Keratinocyte (primary cell): ENCODE measurements at regions not wholly inside any gene's neighbourhood (a gene's known extent, or its start where the extent isn't known, plus 50 kb on each side); places are given as distances from the start of the nearest gene placed in this dataset.

Source experiments
- DNase-seq: peaks from one replicate; pipeline ENCODE4 v3.0.0-alpha.2; 2011; ENCODE audit warnings: low read depth, missing footprints, low spot score
- FAIRE-seq: peaks from 2 replicates; lab custom pipeline; 2011; peaks lifted over from hg19 to GRCh38; lab: Jason Lieb, UNC
- H2AFZ ChIP-seq: 2 replicates; pipeline ENCODE4 v1.6.0; 2012; ENCODE audit warnings: low read length, control low read depth, inconsistent platforms; ENCODE audit not compliant: control insufficient read depth
- H3K27ac ChIP-seq: 2 replicates; pipeline ENCODE4 v1.5.1; 2011; ENCODE audit warnings: low read length; ENCODE audit not compliant: control insufficient read depth, insufficient read depth
- H3K27me3 ChIP-seq: 3 replicates; pipeline ENCODE4 v1.6.0; 2011; ENCODE audit warnings: low read length; ENCODE audit not compliant: control insufficient read depth, insufficient read depth; ENCODE audit errors: extremely low read depth
- H3K36me3 ChIP-seq, 2 experiments: 2 replicates in 1 of 2; 3 replicates in 1 of 2; pipeline ENCODE4 v1.5.1; 2011; ENCODE audit warnings: low read length in 2 of 2, mild to moderate bottlenecking in 1 of 2; ENCODE audit not compliant: control insufficient read depth in 2 of 2, insufficient read depth in 2 of 2; ENCODE audit errors: extremely low read depth in 1 of 2
- H3K4me1 ChIP-seq: 3 replicates; pipeline ENCODE4 v1.5.1; 2011; ENCODE audit warnings: low read length; ENCODE audit not compliant: control insufficient read depth, insufficient read depth; ENCODE audit errors: extremely low read depth
- H3K4me2 ChIP-seq: 3 replicates; pipeline ENCODE4 v1.6.0; 2011; ENCODE audit warnings: low read depth, low read length; ENCODE audit not compliant: control insufficient read depth, insufficient read depth; ENCODE audit errors: extremely low read depth
- H3K4me3 ChIP-seq, 3 experiments: fragments of 200-600 bp in 1 of 3; sonication (generic) in 1 of 3; 2 replicates in 2 of 3; 3 replicates in 1 of 3; pipeline ENCODE4 v1.5.1; 2011 to 2016; ENCODE audit warnings: low read length in 3 of 3, mild to moderate bottlenecking in 3 of 3, control low read depth in 2 of 3, inconsistent platforms in 1 of 3, low read depth in 1 of 3, mixed read lengths in 1 of 3, mixed run types in 1 of 3, moderate library complexity in 1 of 3; ENCODE audit not compliant: control insufficient read depth in 2 of 3, insufficient read depth in 2 of 3; ENCODE audit errors: extremely low read depth in 1 of 3
- H3K79me2 ChIP-seq: 2 replicates; pipeline ENCODE4 v1.6.0; 2012; ENCODE audit warnings: low read length; ENCODE audit not compliant: control insufficient read depth, insufficient read depth
- H3K9ac ChIP-seq: 3 replicates; pipeline ENCODE4 v1.6.0; 2011; ENCODE audit warnings: low read length; ENCODE audit not compliant: control insufficient read depth, insufficient read depth; ENCODE audit errors: extremely low read depth
- H3K9me1 ChIP-seq: 3 replicates; pipeline ENCODE4 v1.6.0; 2011; ENCODE audit warnings: low read length; ENCODE audit not compliant: control insufficient read depth, insufficient read depth; ENCODE audit errors: extremely low read depth
- H3K9me3 ChIP-seq: 2 replicates; pipeline ENCODE4 v1.5.1; 2012; ENCODE audit warnings: low read depth, low read length; ENCODE audit not compliant: control insufficient read depth
- H4K20me1 ChIP-seq: 3 replicates; pipeline ENCODE4 v1.6.0; 2011; ENCODE audit warnings: low read length; ENCODE audit not compliant: control insufficient read depth, insufficient read depth; ENCODE audit errors: extremely low read depth
- EZH2 ChIP-seq: IDR thresholded peaks from one replicate; pipeline ENCODE4 v1.6.1; 2012; ENCODE audit warnings: inconsistent platforms, mild to moderate bottlenecking, low read length, moderate library complexity
- dilution Hi-C: fragments of 300-500 bp; cut with MboI; formaldehyde crosslinking; loops from one replicate; pipeline ENCODE4 v1.7.0; 2020; ENCODE audit warnings: low sequenced_read_pairs; ENCODE audit not compliant: extremely low pct_ligation_motif_present
- TF ChIP-seq, protein P1 (sequence below), 3 experiments: IDR thresholded peaks in 1 of 3; conservative IDR thresholded peaks in 1 of 3; optimal IDR thresholded peaks in 1 of 3; 2 replicates in 2 of 3; 3 replicates in 1 of 3; pipeline versions ENCODE3 to v1.5.1; 2011; ENCODE audit warnings: low read length in 3 of 3, mild to moderate bottlenecking in 3 of 3, moderate library complexity in 2 of 3, control low read depth in 1 of 3, inconsistent platforms in 1 of 3; ENCODE audit not compliant: insufficient read depth in 2 of 3; ENCODE audit errors: extremely low read depth in 1 of 3

DNA sequence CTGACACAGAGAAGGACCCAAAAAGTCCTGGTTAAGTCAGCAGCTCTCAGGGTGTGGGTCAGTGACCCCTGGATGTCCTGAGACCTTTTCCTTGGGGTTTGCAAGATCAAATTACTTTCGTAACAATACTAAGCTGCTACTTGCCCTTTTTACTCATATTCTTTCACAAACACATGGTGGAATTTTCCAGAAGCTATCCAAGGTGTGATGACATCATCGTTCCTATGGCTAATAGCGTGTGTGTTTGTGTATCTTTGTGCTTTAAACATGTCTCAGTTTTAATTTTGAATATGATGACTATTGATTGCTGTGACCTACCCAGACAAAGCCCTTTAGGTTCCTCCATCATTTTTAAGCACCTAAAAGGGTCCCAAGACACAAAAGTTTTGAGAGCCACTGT, 176.2 kb downstream of the PHETA1 start:
- no peaks in the 10 kb centered on the region for H3K79me2 ChIP-seq
- dilution Hi-C loops, result no loop called here
- no peaks in the 10 kb centered on the region for H4K20me1 ChIP-seq
- H3K9ac ChIP-seq, result no peak overlapping the region
- no peak overlapping the region for H3K4me2 ChIP-seq
- no peak for FAIRE-seq
- H3K4me1 ChIP-seq, result no peaks in the 10 kb centered on the region
- no peak for TF ChIP-seq EZH2
- TF ChIP-seq, protein P1, sequence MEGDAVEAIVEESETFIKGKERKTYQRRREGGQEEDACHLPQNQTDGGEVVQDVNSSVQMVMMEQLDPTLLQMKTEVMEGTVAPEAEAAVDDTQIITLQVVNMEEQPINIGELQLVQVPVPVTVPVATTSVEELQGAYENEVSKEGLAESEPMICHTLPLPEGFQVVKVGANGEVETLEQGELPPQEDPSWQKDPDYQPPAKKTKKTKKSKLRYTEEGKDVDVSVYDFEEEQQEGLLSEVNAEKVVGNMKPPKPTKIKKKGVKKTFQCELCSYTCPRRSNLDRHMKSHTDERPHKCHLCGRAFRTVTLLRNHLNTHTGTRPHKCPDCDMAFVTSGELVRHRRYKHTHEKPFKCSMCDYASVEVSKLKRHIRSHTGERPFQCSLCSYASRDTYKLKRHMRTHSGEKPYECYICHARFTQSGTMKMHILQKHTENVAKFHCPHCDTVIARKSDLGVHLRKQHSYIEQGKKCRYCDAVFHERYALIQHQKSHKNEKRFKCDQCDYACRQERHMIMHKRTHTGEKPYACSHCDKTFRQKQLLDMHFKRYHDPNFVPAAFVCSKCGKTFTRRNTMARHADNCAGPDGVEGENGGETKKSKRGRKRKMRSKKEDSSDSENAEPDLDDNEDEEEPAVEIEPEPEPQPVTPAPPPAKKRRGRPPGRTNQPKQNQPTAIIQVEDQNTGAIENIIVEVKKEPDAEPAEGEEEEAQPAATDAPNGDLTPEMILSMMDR (optimal IDR thresholded peaks at IDR 0.05 in 1 of 3, IDR thresholded peaks at IDR 0.05 in 1 of 3, conservative IDR thresholded peaks at IDR 0.05 in 1 of 3; ENCODE audit: extremely low read depth in 1 of 3, insufficient read depth in 2 of 3, low read length in 3 of 3), result no peak
- DNase-seq, result no peak
- no peak overlapping the region for H3K4me3 ChIP-seq
- no peak overlapping the region for H3K27ac ChIP-seq
- no peaks in the 10 kb centered on the region for H3K36me3 ChIP-seq
- H3K9me3 ChIP-seq, result no peaks in the 10 kb centered on the region
- H2AFZ ChIP-seq, result no peak overlapping the region
- H3K9me1 ChIP-seq, result no peaks in the 10 kb centered on the region
- peaks cover 14% of the 10 kb centered on the region for H3K27me3 ChIP-seq

DNA sequence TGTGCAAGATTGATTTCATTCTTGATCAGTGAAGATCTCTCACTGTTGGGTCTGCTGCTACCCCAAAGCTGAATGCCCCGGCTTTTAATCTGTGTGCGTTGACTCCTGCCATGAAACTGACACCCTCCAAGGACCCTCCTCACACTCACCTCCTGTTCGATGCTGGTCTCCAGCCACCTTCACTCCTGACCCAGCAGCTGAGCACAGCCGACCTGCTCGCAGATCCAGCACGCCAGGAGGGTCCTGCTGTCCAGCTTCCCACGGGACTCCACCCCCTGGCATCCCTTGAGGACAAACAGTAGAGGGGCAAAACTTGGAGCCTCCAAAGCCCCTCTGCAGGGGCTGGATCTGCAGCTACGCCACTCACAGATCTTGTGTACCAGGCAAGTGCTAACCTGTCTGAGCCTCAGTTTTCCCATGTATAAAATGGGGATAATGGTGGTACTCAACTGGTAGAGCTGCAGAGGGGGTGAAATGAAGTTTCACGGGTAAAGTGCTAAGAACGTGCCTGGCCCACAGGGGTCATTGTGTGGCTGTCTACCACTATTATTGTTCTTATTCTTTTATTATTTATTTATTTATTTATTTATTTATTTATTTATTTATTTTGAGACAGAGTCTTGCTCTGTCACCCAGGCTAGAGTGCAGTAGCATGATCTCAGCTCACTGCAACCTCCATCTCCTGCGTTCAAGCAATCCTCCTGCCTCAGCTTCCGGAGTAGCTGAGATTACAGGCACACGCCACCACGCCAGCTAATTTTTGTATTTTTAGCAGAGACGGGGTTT, 178.0 kb downstream of the PHETA1 start:
- Histone ChIP-seq H3K79me2 (no peaks in the 10 kb centered on the region), H2AFZ (no peak overlapping the region), H3K4me1 (no peaks in the 10 kb centered on the region), H3K9me3 (no peaks in the 10 kb centered on the region), H3K9me1 (no peaks in the 10 kb centered on the region), H3K4me3 (no peak overlapping the region), H3K9ac (no peak overlapping the region), H4K20me1 (no peaks in the 10 kb centered on the region), H3K4me2 (no peak overlapping the region), H3K27me3 (peaks cover 14% of the 10 kb centered on the region), H3K27ac (no peak overlapping the region), H3K36me3 (no peaks in the 10 kb centered on the region)
- dilution Hi-C loops, result no loop called here
- TF ChIP-seq, protein P1 (optimal IDR thresholded peaks at IDR 0.05 in 1 of 3, IDR thresholded peaks at IDR 0.05 in 1 of 3, conservative IDR thresholded peaks at IDR 0.05 in 1 of 3; ENCODE audit: extremely low read depth in 1 of 3, insufficient read depth in 2 of 3, low read length in 3 of 3), result no peak
- no peak for TF ChIP-seq EZH2
- DNase-seq (no peak), FAIRE-seq (no peak)
